ENCODE measurements at regions not wholly inside any gene's neighbourhood (a gene's known extent, or its start where the extent isn't known, plus 50 kb on each side); places are given as distances from the start of the nearest gene placed in this dataset.

DNA sequence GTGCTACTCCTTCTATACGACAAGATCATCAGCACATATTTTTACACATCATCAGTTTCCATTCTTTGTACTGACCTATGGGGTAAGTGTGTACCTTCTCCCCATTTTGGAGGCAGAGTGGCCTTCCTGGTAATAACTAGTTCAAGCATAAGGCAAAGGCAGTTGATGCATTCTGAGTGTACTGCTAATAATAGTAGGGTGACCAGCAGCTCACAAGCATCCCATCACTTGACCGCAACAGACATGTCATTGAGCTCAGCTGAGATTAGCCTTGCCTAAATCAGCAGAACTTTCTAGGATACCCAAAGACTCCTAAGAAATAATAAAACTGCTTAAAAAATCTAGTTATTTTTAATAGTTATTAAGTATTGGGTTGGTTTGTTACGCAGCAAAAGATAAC, 329.8 kb upstream of the FRG2C start:
- TF ChIP-seq CTCF (IDR thresholded peaks at IDR 0.05), result no peak
- no peak for TF ChIP-seq ELF4 (CRISPR knock-in tag; IDR thresholded peaks at IDR 0.05; ENCODE audit: low read depth)
- TF ChIP-seq, protein P1, sequence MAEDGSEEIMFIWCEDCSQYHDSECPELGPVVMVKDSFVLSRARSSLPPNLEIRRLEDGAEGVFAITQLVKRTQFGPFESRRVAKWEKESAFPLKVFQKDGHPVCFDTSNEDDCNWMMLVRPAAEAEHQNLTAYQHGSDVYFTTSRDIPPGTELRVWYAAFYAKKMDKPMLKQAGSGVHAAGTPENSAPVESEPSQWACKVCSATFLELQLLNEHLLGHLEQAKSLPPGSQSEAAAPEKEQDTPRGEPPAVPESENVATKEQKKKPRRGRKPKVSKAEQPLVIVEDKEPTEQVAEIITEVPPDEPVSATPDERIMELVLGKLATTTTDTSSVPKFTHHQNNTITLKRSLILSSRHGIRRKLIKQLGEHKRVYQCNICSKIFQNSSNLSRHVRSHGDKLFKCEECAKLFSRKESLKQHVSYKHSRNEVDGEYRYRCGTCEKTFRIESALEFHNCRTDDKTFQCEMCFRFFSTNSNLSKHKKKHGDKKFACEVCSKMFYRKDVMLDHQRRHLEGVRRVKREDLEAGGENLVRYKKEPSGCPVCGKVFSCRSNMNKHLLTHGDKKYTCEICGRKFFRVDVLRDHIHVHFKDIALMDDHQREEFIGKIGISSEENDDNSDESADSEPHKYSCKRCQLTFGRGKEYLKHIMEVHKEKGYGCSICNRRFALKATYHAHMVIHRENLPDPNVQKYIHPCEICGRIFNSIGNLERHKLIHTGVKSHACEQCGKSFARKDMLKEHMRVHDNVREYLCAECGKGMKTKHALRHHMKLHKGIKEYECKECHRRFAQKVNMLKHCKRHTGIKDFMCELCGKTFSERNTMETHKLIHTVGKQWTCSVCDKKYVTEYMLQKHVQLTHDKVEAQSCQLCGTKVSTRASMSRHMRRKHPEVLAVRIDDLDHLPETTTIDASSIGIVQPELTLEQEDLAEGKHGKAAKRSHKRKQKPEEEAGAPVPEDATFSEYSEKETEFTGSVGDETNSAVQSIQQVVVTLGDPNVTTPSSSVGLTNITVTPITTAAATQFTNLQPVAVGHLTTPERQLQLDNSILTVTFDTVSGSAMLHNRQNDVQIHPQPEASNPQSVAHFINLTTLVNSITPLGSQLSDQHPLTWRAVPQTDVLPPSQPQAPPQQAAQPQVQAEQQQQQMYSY (CRISPR knock-in tag; IDR thresholded peaks at IDR 0.05), result no peak
- TF ChIP-seq NR2C2 (CRISPR knock-in tag; IDR thresholded peaks at IDR 0.05), result no peak
- TF ChIP-seq NR3C1 (CRISPR knock-in tag; conservative IDR thresholded peaks at IDR 0.05; ENCODE audit: low read depth), result no peak
- TF ChIP-seq ZNF416 (CRISPR knock-in tag; IDR thresholded peaks at IDR 0.05), result no peak

Data from WTC11 (cell line).